HG02798 (cell line): ENCODE measurements at regions not wholly inside any gene's neighbourhood (a gene's known extent, or its start where the extent isn't known, plus 50 kb on each side); places are given as distances from the start of the nearest gene placed in this dataset.
A peak's percentile ranks its signal among the peaks of the same experiment; 100 is the strongest.

ENCODE experiments used
- ATAC-seq: cut with Tn5 transposase; IDR thresholded peaks from one replicate; pipeline ENCODE4 v1.9.1; 2021; ENCODE audit warnings: mild to moderate bottlenecking; ENCODE audit not compliant: unreplicated experiment, poor library complexity

GRCh38 chr7:118298771-118299170 lies 74.3 kb downstream of the ANKRD7 start:
- ATAC-seq: no peak

GRCh38 chr7:118300177-118300576 lies 75.7 kb downstream of the ANKRD7 start:
- ATAC-seq: no peak

GRCh38 chr7:118304100-118304499 lies 79.6 kb downstream of the ANKRD7 start:
- no peak for ATAC-seq

GRCh38 chr7:118305671-118306070 lies 81.2 kb downstream of the ANKRD7 start:
- ATAC-seq: no peak

GRCh38 chr7:118306771-118307170 lies 82.3 kb downstream of the ANKRD7 start:
- ATAC-seq: no peak

GRCh38 chr7:118311121-118311836 lies 86.8 kb downstream of the ANKRD7 start:
- ATAC-seq: peak; percentile 75

- peak; percentile 45 for ATAC-seq
Observed at GRCh38 chr7:118312051-118312450, 87.5 kb downstream of the ANKRD7 start.

- peak; percentile 72 for ATAC-seq
Observed at GRCh38 chr7:118312966-118313365, 88.5 kb downstream of the ANKRD7 start.

GRCh38 chr7:118324790-118325449 lies 100.4 kb downstream of the ANKRD7 start:
- ATAC-seq: no peak

- peak; percentile 34 for ATAC-seq
Observed at GRCh38 chr7:118325450-118325808, 100.9 kb downstream of the ANKRD7 start.

GRCh38 chr7:118327174-118327573 lies 102.7 kb downstream of the ANKRD7 start:
- ATAC-seq: no peak

- no peak for ATAC-seq
Observed at GRCh38 chr7:118328505-118329211, 104.2 kb downstream of the ANKRD7 start.

GRCh38 chr7:118330388-118330787 lies 105.9 kb downstream of the ANKRD7 start:
- peak; percentile 44 for ATAC-seq

- ATAC-seq: no peak
Observed at GRCh38 chr7:118346748-118347147, 122.2 kb downstream of the ANKRD7 start.

GRCh38 chr7:118349604-118350003 lies 125.1 kb downstream of the ANKRD7 start:
- ATAC-seq: no peak

GRCh38 chr7:118350260-118350659 lies 125.8 kb downstream of the ANKRD7 start:
- no peak for ATAC-seq

- peak; percentile 57 for ATAC-seq
Observed at GRCh38 chr7:118352867-118353453, 128.5 kb downstream of the ANKRD7 start.

GRCh38 chr7:118366363-118366762 lies 141.9 kb downstream of the ANKRD7 start:
- no peak for ATAC-seq

GRCh38 chr7:118368958-118369357 lies 144.5 kb downstream of the ANKRD7 start:
- ATAC-seq: no peak

GRCh38 chr7:118369987-118370386 lies 145.5 kb downstream of the ANKRD7 start:
- no peak for ATAC-seq

- peak; percentile 59 for ATAC-seq
Observed at GRCh38 chr7:118372530-118372929, 148.0 kb downstream of the ANKRD7 start.
